ENCODE measurements at regions not wholly inside any gene's neighbourhood (a gene's known extent, or its start where the extent isn't known, plus 50 kb on each side); places are given as distances from the start of the nearest gene placed in this dataset.

DNA sequence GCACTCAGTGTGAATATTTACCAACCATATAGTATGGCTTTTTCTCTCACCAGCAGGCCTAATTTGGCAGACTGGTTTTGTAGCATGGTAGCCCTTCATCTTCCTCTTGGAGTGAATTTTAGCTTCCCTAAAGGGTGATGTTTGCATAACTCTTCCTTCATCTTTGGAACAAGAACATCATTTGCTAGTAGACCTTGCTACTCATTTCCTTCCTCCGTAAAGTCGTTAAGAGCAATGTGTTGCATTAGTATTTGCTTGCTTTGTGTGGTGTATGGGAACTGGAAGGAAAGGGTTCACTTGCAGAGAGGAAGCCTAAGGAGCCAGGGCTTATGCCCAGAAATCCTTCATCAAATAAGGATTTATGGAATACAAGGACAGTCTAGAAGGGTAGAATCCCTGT, 50.2 kb upstream of the PGRMC2 start:
- no peak for TF ChIP-seq CTCF (IDR thresholded peaks at IDR 0.05)
- no peak for TF ChIP-seq POLR2A (IDR thresholded peaks at IDR 0.05)
- no peak for TF ChIP-seq POLR2AphosphoS5 (IDR thresholded peaks at IDR 0.05)

Measured in upper lobe of left lung (tissue), 4 donors.